Pons (tissue), 1 donor: ENCODE measurements at regions not wholly inside any gene's neighbourhood (a gene's known extent, or its start where the extent isn't known, plus 50 kb on each side); places are given as distances from the start of the nearest gene placed in this dataset.

Experiments
- DNase-seq: peaks from one replicate; pipeline ENCODE4 v3.0.0-alpha.2; 2016; ENCODE audit warnings: low spot score

- no peak for DNase-seq
Observed at GRCh38 chr4:28665306-28665705, 1804.7 kb downstream of the STIM2 start.

- no peak for DNase-seq
Observed at GRCh38 chr4:28675582-28675981, 1814.9 kb downstream of the STIM2 start.

GRCh38 chr4:28677808-28678207, 1817.2 kb downstream of the STIM2 start:
- no peak for DNase-seq

GRCh38 chr4:28682847-28683246, 1822.2 kb downstream of the STIM2 start:
- DNase-seq = no peak

GRCh38 chr4:28686618-28687017, 1826.0 kb downstream of the STIM2 start:
- peak; percentile 86 for DNase-seq

- DNase-seq = no peak
Observed at GRCh38 chr4:28690890-28691289, 1830.2 kb downstream of the STIM2 start.

GRCh38 chr4:28702571-28702970, 1841.9 kb downstream of the STIM2 start:
- DNase-seq = no peak

- DNase-seq = no peak
Observed at GRCh38 chr4:28709891-28710290, 1849.2 kb downstream of the STIM2 start.

GRCh38 chr4:28723371-28723770, 1862.7 kb downstream of the STIM2 start:
- DNase-seq = no peak

- DNase-seq = no peak
Observed at GRCh38 chr4:28724239-28724638, 1863.6 kb downstream of the STIM2 start.

- no peak for DNase-seq
Observed at GRCh38 chr4:28730304-28730703, 1869.7 kb downstream of the STIM2 start.

GRCh38 chr4:28744066-28744465, 1883.4 kb downstream of the STIM2 start:
- no peak for DNase-seq

GRCh38 chr4:28754376-28754775, 1893.7 kb downstream of the STIM2 start:
- no peak for DNase-seq

GRCh38 chr4:28755081-28755480, 1894.4 kb downstream of the STIM2 start:
- DNase-seq = no peak

GRCh38 chr4:28759064-28759463, 1898.4 kb downstream of the STIM2 start:
- no peak for DNase-seq

GRCh38 chr4:28760003-28760402, 1899.4 kb downstream of the STIM2 start:
- DNase-seq = no peak

- no peak for DNase-seq
Observed at GRCh38 chr4:28772066-28772465, 1911.4 kb downstream of the STIM2 start.

- no peak for DNase-seq
Observed at GRCh38 chr4:28772788-28773187, 1912.1 kb downstream of the STIM2 start.

GRCh38 chr4:28774344-28774743, 1913.7 kb downstream of the STIM2 start:
- no peak for DNase-seq

GRCh38 chr4:28776004-28776403, 1915.4 kb downstream of the STIM2 start:
- no peak for DNase-seq

- DNase-seq = no peak
Observed at GRCh38 chr4:28784188-28784587, 1923.5 kb downstream of the STIM2 start.

- no peak for DNase-seq
Observed at GRCh38 chr4:28787947-28788346, 1927.3 kb downstream of the STIM2 start.

GRCh38 chr4:28788929-28789490, 1928.4 kb downstream of the STIM2 start:
- no peak for DNase-seq

GRCh38 chr4:28792917-28793597, 1927.1 kb upstream of the PCDH7 start:
- DNase-seq = no peak
